ENCODE measurements at regions not wholly inside any gene's neighbourhood (a gene's known extent, or its start where the extent isn't known, plus 50 kb on each side); places are given as distances from the start of the nearest gene placed in this dataset.

GRCh38 chr6:106918115-106918514 is 56.4 kb downstream of the CD24 start:
- Histone ChIP-seq H3K4me1 (no peaks in the 10 kb centered on the region), H3K27me3 (ENCODE audit: low read depth) (peaks cover 15% of the 10 kb centered on the region), H3K4me3 (no peak overlapping the region), H3K9me3 (replicated peaks) (peaks cover 6% of the 10 kb centered on the region), H3K36me3 (no peaks in the 10 kb centered on the region), H3K27ac (replicated peaks) (no peak overlapping the region)
- TF ChIP-seq CTCF (IDR thresholded peaks at IDR 0.05; ENCODE audit: borderline replicate concordance) = no peak
- intact Hi-C loops (cut with micrococcal nuclease) = no loop called here
- no peak for DNase-seq

- no peaks in the 10 kb centered on the region for H3K4me1 ChIP-seq
- peaks cover 10% of the 10 kb centered on the region for H3K27me3 ChIP-seq (ENCODE audit: low read depth)
- no peak overlapping the region for H3K27ac ChIP-seq (replicated peaks)
- no peak for TF ChIP-seq CTCF (IDR thresholded peaks at IDR 0.05; ENCODE audit: borderline replicate concordance)
- no peak overlapping the region for H3K4me3 ChIP-seq
- H3K36me3 ChIP-seq = no peaks in the 10 kb centered on the region
- intact Hi-C loops (cut with micrococcal nuclease) = no loop called here
- peaks cover 6% of the 10 kb centered on the region for H3K9me3 ChIP-seq (replicated peaks)
- no peak for DNase-seq
Measured at GRCh38 chr6:106916891-106917290, 57.6 kb downstream of the CD24 start.

- H3K4me1 ChIP-seq = no peaks in the 10 kb centered on the region
- no peak for DNase-seq
- no peak for TF ChIP-seq CTCF (IDR thresholded peaks at IDR 0.05; ENCODE audit: borderline replicate concordance)
- no peaks in the 10 kb centered on the region for H3K27me3 ChIP-seq (ENCODE audit: low read depth)
- peaks cover 6% of the 10 kb centered on the region for H3K9me3 ChIP-seq (replicated peaks)
- no peak overlapping the region for H3K4me3 ChIP-seq
- intact Hi-C loops (cut with micrococcal nuclease) = no loop called here
- no peak overlapping the region for H3K27ac ChIP-seq (replicated peaks)
- H3K36me3 ChIP-seq = no peaks in the 10 kb centered on the region
Measured at GRCh38 chr6:106913676-106914280, 60.8 kb downstream of the CD24 start.

- no peak for TF ChIP-seq CTCF (IDR thresholded peaks at IDR 0.05; ENCODE audit: borderline replicate concordance)
- Histone ChIP-seq H3K36me3 (no peaks in the 10 kb centered on the region), H3K4me1 (no peaks in the 10 kb centered on the region), H3K27ac (replicated peaks) (no peak overlapping the region), H3K9me3 (replicated peaks) (peaks cover 6% of the 10 kb centered on the region), H3K4me3 (no peak overlapping the region), H3K27me3 (ENCODE audit: low read depth) (no peaks in the 10 kb centered on the region)
- intact Hi-C loops (cut with micrococcal nuclease) = no loop called here
- DNase-seq = no peak
Measured at GRCh38 chr6:106913111-106913510, 61.4 kb downstream of the CD24 start.

- H3K27me3 ChIP-seq (ENCODE audit: low read depth) = no peaks in the 10 kb centered on the region
- no peaks in the 10 kb centered on the region for H3K36me3 ChIP-seq
- no peak for DNase-seq
- no peak for TF ChIP-seq CTCF (IDR thresholded peaks at IDR 0.05; ENCODE audit: borderline replicate concordance)
- intact Hi-C loops (cut with micrococcal nuclease) = no loop called here
- H3K27ac ChIP-seq (replicated peaks) = no peak overlapping the region
- H3K9me3 ChIP-seq (replicated peaks) = peaks cover 6% of the 10 kb centered on the region
- no peaks in the 10 kb centered on the region for H3K4me1 ChIP-seq
- H3K4me3 ChIP-seq = no peak overlapping the region
Measured at GRCh38 chr6:106912091-106912490, 62.4 kb downstream of the CD24 start.

Data from left ventricle myocardium inferior (tissue), 1 donor.